Panc1 (cell line): ENCODE measurements at regions not wholly inside any gene's neighbourhood (a gene's known extent, or its start where the extent isn't known, plus 50 kb on each side); places are given as distances from the start of the nearest gene placed in this dataset.
A peak's percentile ranks its signal among the peaks of the same experiment; 100 is the strongest.

Experiments used
- ATAC-seq: fragments of 200-7000 bp; cut with Tn5 transposase; 2 replicates; pipeline ENCODE4 v1.9.1; 2020; ENCODE audit warnings: mild to moderate bottlenecking, moderate library complexity
- BruUV-seq: library from RNA; stranded (reverse); fragments of 400-500 nt; replicated peaks from 2 replicates; lab custom pipeline; 2021; lab: Mats Ljungman, UMichigan
- CTCF ChIA-PET: fragments of 300-600 bp; sonication (Branson Sonifier 250); formaldehyde crosslinking; loops from one replicate; lab custom pipeline; 2022; ENCODE audit warnings: antibody characterized with exemption; lab: Charles Lee
- POLR2A ChIA-PET: fragments of 300-600 bp; sonication (Branson Sonifier 250); formaldehyde crosslinking; loops from one replicate; lab custom pipeline; 2022; ENCODE audit warnings: antibody characterized with exemption; lab: Charles Lee
- DNase-seq: peaks from one replicate; pipeline ENCODE4 v3.0.0-alpha.2; 2010; ENCODE audit warnings: low read depth, low spot score
- H3K27ac ChIP-seq: 2 replicates; pipeline ENCODE4 v1.5.1; 2011; ENCODE audit warnings: mild to moderate bottlenecking, low read length, inconsistent platforms
- H3K27me3 ChIP-seq: fragments of 200-500 bp; sonication (Bioruptor generic); 2 replicates; pipeline ENCODE4 v1.6.0; 2014; ENCODE audit warnings: low read length, inconsistent platforms; ENCODE audit not compliant: control insufficient read depth, insufficient read depth
- H3K36me3 ChIP-seq: fragments of 200-500 bp; sonication (Bioruptor generic); 2 replicates; pipeline ENCODE4 v1.5.1; 2014; ENCODE audit warnings: inconsistent platforms, mild to moderate bottlenecking, low read length, moderate library complexity; ENCODE audit not compliant: control insufficient read depth, insufficient read depth
- H3K4me1 ChIP-seq: 2 replicates; pipeline ENCODE4 v1.5.1; 2011; ENCODE audit warnings: inconsistent platforms, mild to moderate bottlenecking, low read length, moderate library complexity; ENCODE audit not compliant: control insufficient read depth, insufficient read depth
- H3K4me3 ChIP-seq, 2 experiments: 2 replicates each; pipeline ENCODE4 v1.5.1; 2011 to 2012; ENCODE audit warnings: low read depth in 2 of 2, low read length in 2 of 2, mild to moderate bottlenecking in 2 of 2, inconsistent platforms in 1 of 2, moderate library complexity in 1 of 2
- H3K9me3 ChIP-seq: fragments of 200-500 bp; sonication (Bioruptor generic); 2 replicates; pipeline ENCODE4 v1.5.1; 2014; ENCODE audit warnings: low read depth, mild to moderate bottlenecking, inconsistent platforms, low read length, moderate library complexity; ENCODE audit not compliant: control insufficient read depth, insufficient read depth
- POLR2AphosphoS5 ChIP-seq: IDR thresholded peaks from 2 replicates; pipeline ENCODE4 v1.6.1; 2012; ENCODE audit warnings: mild to moderate bottlenecking, low read depth, low read length, moderate library complexity
- SIN3A ChIP-seq: IDR thresholded peaks from 2 replicates; pipeline ENCODE4 v1.6.1; 2012; ENCODE audit warnings: low read depth, mild to moderate bottlenecking, low read length, moderate library complexity, borderline replicate concordance; ENCODE audit not compliant: insufficient read depth
- TCF7L2 ChIP-seq: IDR thresholded peaks from 2 replicates; pipeline ENCODE4 v1.6.1; 2011; ENCODE audit warnings: mild to moderate bottlenecking, low read depth, low read length, inconsistent platforms
- in situ Hi-C: cut with HindIII; loops from 2 replicates; pipeline ENCODE4 v1.10.0; 2016; ENCODE audit warnings: low sequenced_read_pairs, low pct_unique_long_range_greater_than_20kb
- intact Hi-C: fragments of 100-400 bp; cut with micrococcal nuclease; formaldehyde crosslinking; loops from one replicate; pipeline ENCODE4 v1.10.0; 2022; ENCODE audit not compliant: unreplicated experiment
- TF ChIP-seq, protein P1 (sequence below), 2 experiments: IDR thresholded peaks; 2 replicates each; pipeline ENCODE4 v1.6.1; 2011 to 2012; ENCODE audit warnings: low read depth in 2 of 2, control low read depth in 1 of 2, low read length in 1 of 2, mild to moderate bottlenecking in 1 of 2, moderate library complexity in 1 of 2; ENCODE audit not compliant: insufficient read depth in 1 of 2
- TF ChIP-seq, protein P2 (sequence below): fragments of 450-650 bp; IDR thresholded peaks from 2 replicates; pipeline ENCODE4 v1.5.1; 2017; ENCODE audit warnings: mild to moderate bottlenecking

- H3K27me3 ChIP-seq, result no peaks in the 10 kb centered on the region
- intact Hi-C loops (no loop called here), in situ Hi-C loops (no loop called here)
- ATAC-seq (no peak), DNase-seq (no peak)
- ChIA-PET CTCF (no interaction called here), POLR2A (no interaction called here)
- H3K36me3 ChIP-seq, result no peaks in the 10 kb centered on the region
- no peaks in the 10 kb centered on the region for H3K9me3 ChIP-seq
- TF ChIP-seq TCF7L2, result no peak
- no peak for TF ChIP-seq POLR2AphosphoS5
- TF ChIP-seq SIN3A, result no peak
- TF ChIP-seq, protein P1, sequence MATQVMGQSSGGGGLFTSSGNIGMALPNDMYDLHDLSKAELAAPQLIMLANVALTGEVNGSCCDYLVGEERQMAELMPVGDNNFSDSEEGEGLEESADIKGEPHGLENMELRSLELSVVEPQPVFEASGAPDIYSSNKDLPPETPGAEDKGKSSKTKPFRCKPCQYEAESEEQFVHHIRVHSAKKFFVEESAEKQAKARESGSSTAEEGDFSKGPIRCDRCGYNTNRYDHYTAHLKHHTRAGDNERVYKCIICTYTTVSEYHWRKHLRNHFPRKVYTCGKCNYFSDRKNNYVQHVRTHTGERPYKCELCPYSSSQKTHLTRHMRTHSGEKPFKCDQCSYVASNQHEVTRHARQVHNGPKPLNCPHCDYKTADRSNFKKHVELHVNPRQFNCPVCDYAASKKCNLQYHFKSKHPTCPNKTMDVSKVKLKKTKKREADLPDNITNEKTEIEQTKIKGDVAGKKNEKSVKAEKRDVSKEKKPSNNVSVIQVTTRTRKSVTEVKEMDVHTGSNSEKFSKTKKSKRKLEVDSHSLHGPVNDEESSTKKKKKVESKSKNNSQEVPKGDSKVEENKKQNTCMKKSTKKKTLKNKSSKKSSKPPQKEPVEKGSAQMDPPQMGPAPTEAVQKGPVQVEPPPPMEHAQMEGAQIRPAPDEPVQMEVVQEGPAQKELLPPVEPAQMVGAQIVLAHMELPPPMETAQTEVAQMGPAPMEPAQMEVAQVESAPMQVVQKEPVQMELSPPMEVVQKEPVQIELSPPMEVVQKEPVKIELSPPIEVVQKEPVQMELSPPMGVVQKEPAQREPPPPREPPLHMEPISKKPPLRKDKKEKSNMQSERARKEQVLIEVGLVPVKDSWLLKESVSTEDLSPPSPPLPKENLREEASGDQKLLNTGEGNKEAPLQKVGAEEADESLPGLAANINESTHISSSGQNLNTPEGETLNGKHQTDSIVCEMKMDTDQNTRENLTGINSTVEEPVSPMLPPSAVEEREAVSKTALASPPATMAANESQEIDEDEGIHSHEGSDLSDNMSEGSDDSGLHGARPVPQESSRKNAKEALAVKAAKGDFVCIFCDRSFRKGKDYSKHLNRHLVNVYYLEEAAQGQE (IDR thresholded peaks at IDR 0.05; ENCODE audit: insufficient read depth in 1 of 2, low read depth in 2 of 2, low read length in 1 of 2), result no peak
- TF ChIP-seq, protein P2, sequence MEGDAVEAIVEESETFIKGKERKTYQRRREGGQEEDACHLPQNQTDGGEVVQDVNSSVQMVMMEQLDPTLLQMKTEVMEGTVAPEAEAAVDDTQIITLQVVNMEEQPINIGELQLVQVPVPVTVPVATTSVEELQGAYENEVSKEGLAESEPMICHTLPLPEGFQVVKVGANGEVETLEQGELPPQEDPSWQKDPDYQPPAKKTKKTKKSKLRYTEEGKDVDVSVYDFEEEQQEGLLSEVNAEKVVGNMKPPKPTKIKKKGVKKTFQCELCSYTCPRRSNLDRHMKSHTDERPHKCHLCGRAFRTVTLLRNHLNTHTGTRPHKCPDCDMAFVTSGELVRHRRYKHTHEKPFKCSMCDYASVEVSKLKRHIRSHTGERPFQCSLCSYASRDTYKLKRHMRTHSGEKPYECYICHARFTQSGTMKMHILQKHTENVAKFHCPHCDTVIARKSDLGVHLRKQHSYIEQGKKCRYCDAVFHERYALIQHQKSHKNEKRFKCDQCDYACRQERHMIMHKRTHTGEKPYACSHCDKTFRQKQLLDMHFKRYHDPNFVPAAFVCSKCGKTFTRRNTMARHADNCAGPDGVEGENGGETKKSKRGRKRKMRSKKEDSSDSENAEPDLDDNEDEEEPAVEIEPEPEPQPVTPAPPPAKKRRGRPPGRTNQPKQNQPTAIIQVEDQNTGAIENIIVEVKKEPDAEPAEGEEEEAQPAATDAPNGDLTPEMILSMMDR, result no peak
- H3K4me3 ChIP-seq, result no peak overlapping the region
- H3K27ac ChIP-seq, result no peak overlapping the region
- BruUV-seq, result no TSS peak
- H3K4me1 ChIP-seq, result no peaks in the 10 kb centered on the region
Observed at GRCh38 chr1:194684636-194685035, 1498.2 kb upstream of the B3GALT2 start.

- Histone ChIP-seq H3K4me3 (peak overlapping the region; percentile 23 to 27; a peak in 3 of 4 replicates), H3K4me1 (no peaks in the 10 kb centered on the region), H3K27ac (no peak overlapping the region), H3K9me3 (no peaks in the 10 kb centered on the region), H3K27me3 (no peaks in the 10 kb centered on the region), H3K36me3 (no peaks in the 10 kb centered on the region)
- intact Hi-C loops (no loop called here), in situ Hi-C loops (no loop called here)
- peak; percentile 75 for ATAC-seq
- TF ChIP-seq SIN3A (no peak), TCF7L2 (no peak), POLR2AphosphoS5 (no peak)
- TF ChIP-seq, protein P2, result no peak
- TF ChIP-seq, protein P1 (IDR thresholded peaks at IDR 0.05; ENCODE audit: insufficient read depth in 1 of 2, low read depth in 2 of 2, low read length in 1 of 2), result no peak
- peak; percentile 2 for DNase-seq
- ChIA-PET CTCF (no interaction called here), POLR2A (no interaction called here)
- BruUV-seq, result no TSS peak
Observed at GRCh38 chr1:194658090-194658439, 1471.7 kb upstream of the B3GALT2 start.
